Stimulated activated CD4-positive, alpha-beta T cell treated with anti-CD3 and anti-CD28 coated beads, Interleukin-2, amount 100 ng/mL, for 4 hours (primary cell): ENCODE measurements at regions not wholly inside any gene's neighbourhood (a gene's known extent, or its start where the extent isn't known, plus 50 kb on each side); places are given as distances from the start of the nearest gene placed in this dataset.

ENCODE experiments used
- DNase-seq: peaks from one replicate; pipeline ENCODE4 v3.0.0-alpha.2; 2020; ENCODE audit warnings: low read depth

DNA sequence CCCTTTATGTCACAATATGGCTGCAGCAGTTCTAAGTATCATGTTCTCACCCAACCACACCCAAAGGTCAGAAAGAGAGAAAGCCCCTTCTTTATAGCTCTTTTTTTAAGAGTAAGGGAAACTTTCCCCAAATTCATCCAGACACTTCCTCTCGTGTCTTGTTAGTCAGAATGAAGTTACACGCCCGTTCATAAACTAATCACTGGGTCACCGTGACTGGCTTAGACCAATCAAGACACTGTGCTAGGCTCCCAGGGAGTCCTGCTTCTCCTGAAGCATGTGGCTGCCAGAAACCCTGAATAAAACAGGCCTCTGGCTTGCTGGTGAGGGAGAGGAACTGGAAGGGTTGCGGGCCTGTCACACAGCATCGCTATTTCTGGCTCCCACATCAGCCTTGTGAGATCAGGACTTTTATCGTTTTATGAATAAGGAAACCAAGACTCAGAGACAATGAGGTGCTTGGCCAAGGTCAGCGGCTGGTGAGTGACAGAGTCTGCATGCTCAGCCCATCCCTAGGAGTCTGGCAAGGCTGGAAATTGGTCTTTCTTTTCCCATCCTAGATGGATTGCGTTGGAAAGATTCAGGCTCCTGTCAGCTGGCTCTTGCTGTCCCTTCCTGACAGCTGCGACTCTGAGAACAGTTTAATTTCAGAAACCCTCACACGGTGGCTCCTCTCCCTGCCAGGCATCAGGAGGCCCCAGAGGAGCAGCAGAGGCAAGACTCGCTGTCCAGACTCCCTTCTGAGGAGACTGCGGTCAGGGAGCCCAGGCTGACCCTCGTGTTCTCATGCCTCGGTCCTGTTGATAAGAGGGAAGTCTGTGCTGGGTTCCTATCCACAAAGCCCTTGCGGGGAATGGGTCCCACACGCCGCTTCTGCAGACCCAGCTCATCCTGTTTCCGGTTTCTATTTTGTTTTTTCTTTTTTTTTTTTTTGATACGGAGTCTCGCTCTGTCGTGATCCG is 104.5 kb upstream of the TAF1B start:
- no peak for DNase-seq

DNA sequence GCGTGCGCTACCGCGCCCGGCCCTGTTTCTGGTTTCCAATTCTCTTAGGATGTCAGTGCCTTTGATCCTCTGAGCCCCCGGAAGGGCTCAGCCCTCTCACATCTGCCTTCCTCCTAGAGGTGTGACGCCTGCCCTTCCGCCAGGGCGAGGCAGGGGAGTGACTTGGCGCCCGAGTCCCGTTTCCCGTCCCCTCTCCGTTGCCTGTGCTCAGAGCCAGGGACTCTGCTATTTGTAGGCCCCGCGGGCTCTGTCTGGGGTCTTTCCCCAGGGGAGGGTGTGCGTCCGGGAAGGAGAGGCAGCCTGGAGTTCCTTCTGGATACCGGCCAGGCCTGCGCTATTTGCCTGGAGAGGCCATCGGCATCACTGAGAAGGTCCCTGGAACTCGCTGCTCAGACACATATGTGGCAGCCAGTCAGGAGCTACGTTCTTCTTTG is 103.7 kb upstream of the TAF1B start:
- DNase-seq = peak; percentile 47

DNA sequence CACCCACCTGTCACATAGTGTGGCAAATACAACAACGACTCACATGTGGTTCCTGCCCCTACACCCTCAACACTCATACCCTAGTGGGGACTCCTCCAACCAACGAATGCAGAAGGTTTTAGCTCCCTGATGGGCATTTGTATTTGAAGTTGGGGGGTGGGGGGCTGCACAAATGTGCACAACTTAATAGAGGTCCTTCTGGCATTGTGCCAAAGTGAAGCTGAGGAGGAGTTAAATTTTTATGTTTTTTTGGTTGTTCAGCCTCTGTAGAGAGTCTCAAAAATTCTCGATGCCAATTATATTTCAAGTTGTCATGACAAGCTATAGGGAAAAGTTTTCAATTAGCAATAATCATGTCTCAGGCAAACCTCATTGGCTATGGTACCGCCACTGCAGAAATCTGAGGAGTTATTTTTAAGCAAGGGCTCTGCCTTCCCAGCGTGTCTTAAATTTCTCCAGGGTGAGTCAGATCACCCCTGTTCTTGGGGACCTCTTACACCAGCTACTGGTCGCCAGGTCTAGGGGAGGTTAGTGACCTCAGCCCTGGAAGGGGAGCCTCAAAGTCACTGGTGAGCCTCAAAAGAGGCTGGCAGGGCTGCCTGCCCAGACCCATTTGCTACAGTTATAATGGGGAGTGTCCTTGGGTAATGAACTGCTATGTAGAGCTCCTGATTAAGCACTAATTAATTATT is 102.7 kb upstream of the TAF1B start:
- DNase-seq = no peak

DNA sequence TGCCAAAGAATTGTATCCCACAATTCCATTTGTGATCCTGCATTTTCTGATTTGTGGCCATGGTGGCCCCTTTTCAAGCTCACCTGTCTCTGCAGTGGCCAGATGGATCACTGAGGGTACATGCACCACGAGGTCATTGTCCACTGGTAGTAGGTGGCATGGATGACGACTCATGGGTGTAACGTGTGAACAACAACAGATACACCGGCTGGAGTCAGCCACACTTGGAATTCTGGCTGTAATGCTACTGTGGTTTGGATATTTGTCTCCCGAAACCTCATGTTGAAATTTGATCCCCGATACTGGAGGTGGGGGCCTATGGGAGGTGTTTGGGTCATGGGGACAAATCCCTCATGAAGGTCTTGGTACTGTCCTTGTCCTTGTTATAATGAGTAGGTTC is 102.2 kb upstream of the TAF1B start:
- no peak for DNase-seq

DNA sequence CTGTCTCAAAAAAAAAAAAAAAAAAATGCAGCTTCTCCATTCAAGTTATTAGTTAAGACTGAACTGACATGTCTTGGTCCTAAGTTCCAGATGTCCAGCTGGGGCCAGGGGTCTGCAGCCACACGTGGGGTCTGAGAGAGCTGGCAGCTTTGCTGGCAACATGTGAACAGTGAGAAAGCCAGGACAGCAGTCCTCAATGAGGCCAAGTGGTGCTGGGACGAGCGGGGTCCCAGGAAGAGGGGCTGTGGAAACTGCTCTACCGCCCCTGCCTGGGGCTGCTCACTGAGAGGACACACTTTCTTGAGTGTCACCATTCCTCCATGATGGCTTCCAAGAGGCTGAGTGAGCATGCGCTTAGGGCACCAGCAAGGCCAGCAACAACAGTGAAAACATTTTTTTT is 100.7 kb upstream of the TAF1B start:
- DNase-seq = no peak

DNA sequence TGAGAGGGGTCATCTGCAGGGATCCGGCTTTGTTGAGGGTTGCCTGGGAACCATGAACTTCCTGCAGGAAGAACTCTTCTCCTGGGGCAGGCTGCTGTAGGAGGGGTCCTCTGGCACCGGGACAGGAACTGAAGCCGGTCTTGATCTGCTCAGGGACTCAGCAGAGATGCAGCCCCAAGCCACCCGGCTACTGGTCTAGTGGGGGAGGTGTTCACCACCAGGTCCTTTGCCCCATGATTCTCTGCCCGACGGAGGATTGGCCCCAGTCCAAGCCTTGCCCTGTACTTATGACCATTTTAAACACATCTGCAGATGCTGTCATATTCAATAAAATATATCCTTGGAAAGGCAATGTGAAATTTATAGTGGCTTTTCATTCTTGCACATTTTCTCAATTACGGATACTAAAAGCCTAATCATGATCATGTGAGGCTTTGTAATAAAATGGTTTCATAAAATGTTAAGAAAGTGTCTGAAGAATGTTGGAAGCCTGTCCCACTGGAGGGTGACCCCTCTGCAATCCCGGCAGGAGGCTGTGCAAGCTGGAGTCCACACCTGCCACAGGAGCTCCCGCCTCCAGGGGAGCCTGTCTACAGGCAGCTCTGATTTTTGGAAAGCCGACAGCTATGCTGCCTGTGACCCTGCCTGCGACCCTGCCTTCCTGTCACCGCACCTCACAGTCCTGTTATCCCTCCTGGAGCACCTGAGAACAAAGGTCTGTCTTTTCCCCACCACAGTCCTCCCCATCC is 98.8 kb upstream of the TAF1B start:
- no peak for DNase-seq

DNA sequence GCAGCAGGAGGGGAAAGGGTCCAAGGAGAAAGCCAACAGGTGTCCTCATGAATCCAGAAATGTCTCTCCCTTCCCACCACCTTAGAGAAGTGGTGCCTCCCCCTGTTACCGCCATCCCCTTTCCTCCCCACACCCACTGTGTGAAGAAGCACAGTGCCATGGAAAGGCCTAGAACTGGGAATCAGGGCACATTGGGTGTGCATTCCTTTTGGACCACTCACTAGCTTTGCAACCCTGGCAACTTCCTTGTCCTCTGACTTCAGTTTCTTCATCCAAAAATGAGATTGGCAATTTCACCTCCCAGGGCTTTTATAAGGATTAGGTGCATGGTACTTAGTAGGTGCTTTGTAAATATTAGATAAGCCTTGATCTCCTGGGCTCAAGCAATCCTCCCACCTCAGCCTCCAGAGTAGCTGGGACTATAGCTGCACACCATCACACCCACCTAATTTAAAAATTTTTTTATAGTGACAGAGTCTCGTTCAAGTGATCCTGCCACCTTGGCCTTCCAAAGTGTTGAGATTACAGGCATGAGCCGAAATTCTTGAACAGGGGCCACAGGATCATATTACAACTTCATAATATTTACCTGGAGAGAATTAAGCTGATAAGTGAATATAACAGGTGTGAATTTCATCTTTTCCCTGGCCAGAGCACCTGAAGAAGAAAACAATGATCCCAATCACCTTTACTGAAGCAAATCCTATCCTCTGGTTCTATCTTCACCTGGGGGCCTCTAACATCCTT is 97.9 kb upstream of the TAF1B start:
- DNase-seq = no peak

DNA sequence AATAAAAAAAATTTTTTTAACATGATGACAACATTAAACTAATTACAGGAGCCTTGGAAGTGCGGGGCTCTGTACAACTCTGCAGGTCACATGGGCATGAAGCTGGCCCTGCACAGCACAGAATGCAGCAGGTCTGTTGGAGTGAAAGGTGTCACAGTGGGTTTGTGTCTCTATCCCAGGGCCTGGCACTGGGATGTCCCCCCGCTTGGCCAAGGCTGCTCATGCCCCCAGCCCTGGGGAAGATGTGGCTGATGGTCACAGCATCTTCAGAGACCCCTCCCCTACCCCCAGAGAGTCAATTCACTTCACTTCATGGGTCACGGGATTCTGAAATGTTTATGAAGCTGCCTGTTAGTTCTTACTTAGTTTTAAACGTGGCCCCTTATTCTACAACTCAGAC is 95.9 kb upstream of the TAF1B start:
- DNase-seq = no peak

DNA sequence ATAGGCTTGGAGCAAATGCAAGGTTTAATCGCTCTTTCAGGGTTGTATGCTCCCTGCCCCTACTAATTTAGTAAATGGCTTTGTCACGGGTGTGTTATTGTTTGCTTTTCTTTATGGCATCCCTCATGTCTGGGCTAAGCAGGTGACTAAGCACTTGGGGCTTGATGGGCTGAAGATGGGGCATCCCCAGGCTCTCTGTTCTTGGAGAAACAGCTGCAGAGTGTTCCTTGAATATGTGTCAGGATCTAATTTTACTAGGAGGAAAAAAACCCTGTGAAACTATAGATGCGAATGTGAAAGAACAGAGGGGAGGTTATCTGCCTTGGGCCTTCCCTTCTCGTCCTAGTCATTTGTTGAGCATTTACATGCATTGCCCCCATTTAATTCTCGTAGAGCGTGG is 94.7 kb upstream of the TAF1B start:
- DNase-seq = no peak

DNA sequence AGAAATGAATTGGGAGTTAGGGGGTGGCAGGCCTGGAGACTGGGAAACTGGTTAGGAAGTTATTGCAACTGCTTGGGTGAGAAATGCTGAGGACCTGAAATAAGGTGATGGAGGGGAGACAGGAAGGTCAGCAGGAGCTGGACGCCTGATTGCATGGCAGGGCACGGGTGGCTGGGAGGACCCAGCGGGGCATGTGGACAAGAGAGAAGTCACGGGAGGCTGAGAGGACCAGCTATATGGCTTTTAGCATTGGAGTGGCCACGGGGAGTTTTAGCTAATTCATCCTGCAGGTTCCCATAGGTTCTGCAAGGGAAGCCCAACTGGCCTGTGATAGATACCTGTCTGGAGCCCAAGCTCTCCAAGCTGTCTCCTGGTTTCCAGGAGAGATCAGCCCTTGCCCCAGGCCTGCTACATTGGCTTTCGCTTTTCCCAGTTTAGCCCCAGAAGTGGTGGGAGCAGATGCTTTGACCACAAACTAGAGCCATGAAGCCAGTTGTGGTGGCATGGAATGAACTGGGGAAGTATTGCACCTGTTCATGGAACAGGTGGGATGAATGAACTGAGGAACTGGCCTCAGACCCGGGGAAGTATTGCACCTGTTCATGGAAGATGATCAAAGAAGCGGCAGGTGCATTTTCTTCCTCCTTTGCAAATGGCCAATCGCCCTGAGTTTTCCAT is 93.6 kb upstream of the TAF1B start:
- DNase-seq = no peak

DNA sequence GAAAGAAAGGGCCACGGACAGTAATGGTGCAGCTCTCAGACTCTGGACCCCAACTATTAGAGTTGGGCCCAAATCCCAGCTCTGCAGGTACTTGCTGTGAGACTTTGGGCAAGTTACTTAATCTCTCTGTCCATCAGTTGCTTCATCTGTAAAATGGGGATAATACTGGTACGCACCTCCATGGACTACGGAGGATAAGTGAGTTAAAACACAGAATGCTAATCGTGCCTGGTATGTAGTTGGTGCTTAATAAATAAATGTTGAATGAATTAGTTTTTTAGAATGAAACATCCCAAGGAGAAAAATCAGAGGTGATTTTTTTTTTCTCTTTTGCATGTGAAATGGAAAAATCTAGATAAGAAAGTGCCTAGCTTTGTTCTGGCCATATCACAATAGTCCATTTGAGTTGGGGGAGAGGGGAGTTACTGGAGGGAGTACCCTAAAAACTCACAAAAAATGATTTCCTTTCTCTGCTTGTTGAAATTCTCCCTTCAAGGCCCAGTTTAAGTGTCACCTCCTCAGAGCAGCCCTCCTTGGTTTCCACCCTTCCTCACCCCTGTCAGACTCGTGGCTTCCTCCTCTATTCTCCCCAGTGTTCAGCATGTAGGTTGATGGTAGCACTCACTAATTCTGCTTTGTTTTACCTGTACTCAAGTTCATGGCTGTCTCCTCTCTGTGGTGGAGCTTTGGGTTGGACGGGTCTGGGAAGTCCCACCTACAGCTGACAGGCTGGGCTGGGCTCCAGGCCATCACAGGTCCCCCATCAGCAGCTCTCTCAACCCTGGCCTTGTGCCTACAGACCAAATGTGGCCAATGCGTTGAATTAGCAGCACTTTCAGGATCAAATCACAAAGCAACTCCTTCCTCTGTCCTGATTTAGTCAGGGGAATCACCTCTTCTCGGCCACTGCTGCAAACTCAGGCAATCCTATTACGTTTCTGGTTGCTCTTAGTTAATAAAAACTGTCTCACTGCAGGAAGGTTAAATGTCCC is 92.8 kb upstream of the TAF1B start:
- DNase-seq = no peak

DNA sequence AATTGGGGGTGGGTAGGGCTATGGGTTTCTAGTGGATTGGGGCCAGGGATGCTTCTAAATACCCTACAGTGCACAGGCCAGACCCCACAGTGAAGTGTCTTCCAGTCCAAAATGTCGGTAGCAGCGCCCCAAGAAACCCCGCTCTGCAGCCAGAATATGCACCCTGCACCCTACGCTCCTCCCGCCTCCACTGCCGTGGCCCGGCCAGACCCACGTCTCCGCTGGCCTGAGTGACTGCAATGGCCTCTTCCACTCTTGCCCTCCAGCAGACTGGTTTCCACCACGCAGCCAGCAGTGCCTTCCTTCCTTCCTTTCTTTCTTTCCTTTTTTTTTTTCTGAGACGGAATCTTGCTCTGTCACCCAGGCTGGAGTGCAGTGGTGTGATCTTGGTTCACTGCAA is 91.4 kb upstream of the TAF1B start:
- DNase-seq = no peak

DNA sequence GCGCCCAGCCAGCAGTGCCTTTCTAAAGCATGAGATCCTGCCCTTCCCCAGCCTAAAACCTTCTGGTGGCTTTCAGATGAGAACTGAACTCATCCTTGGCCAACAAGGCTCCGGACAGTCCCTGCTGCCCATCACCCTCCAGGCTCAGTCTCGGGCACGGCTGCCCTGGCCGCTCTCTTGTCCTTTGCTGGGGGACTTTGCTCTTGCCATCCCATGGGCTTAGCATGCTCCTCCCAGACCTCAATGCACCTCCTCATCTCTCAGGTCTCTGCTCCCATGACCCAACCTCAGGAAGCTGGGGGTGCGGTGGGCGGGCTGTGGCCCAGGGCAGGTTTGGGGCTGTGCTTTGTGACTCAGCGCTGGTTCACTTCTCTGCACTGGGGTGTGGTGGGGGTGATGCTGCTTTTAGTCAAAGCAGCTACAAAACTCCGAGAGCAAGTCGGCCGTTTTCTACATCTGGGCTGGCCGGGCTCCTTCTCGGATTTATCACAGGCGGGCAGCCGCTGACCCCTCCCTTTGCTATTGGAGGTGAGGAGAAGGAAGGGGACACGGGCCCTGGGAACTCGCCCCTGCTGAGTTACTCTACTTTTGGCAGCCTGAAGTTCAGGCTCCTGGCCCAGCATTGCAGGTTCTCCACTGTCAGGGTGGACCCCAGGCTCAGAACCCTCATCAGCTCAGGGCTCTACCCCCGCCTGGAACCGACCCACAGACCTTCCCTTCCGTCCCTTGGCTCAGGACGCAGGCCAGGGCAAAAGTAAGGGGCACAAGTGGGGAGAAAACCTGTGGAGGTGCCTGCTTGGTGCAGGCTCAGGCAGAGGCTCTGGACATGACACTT is 90.6 kb upstream of the TAF1B start:
- DNase-seq = peak; percentile 87

DNA sequence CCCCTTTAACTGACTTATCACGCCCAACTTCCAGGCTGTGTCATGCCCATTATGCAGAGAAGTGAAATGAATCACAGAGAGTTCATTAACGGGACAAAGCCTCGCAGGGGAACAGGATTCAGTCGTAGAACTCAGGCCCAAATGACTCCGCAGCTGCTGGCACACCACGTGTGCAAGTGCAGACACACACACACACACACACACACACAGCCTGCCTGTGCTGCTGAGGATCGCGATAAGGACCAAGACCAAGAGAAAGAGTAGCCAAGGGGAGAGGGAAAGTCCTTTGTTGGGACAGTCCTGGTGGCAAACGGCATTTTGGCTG is 90.0 kb upstream of the TAF1B start:
- peak; percentile 39 for DNase-seq

DNA sequence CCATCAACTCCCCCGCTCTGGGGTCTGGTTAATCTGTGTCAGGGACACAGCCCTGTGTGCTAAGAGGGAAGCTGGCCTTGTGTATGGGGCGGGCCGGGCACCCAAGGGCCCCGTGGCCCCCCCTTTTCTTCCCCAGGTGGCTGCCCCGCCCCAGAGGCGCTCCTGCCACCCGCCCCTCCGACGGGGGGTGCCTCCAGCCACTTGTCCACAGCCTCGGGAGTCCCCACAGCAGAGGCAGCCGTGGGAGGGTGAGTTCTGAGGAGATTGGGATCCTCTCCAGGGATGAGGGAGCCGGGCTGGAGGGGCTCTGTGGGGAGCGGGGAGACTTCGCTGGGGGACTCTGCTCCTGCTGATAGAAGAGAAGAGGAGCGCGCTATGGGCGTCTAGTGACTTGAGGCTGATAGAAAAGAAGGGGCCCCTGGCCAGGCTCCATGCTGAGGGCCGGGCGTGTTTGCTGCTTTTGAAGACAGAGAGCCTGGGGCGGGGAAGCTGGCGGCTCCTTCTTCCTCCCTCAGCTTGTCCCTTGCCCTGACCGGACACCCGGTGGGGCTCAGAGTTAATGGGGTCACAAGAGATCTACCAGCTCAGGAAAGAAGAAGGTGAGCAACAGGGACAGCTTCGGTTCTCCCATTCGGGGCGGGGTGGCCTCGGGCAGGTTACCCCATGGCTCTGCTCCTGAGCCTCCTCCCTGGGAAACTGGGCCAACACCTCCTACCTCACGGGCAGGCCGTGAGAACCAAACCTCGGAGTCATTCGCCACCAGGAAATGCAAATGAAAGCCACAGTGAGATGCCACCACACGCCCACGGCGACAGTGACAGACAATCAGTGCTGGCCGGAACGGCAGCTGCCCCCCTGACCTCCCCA is 89.4 kb upstream of the TAF1B start:
- peak; percentile 36 for DNase-seq

DNA sequence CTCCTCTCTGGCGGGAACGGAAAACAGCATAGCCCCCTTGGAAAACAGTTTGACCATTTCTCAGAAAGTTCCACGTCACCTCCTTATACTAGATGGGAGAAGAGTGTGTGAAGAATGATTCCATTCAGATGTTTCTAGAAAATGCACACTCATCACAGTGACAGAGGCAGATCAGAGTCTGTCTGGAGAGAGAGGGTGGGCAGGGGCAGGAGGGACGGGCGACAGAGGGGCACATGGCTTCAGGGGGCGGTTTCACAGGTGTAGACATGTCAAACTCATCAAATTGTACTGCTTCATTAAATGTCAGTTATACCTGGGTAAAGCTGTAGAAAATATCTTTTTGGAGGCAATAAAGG is 88.8 kb upstream of the TAF1B start:
- DNase-seq = no peak

DNA sequence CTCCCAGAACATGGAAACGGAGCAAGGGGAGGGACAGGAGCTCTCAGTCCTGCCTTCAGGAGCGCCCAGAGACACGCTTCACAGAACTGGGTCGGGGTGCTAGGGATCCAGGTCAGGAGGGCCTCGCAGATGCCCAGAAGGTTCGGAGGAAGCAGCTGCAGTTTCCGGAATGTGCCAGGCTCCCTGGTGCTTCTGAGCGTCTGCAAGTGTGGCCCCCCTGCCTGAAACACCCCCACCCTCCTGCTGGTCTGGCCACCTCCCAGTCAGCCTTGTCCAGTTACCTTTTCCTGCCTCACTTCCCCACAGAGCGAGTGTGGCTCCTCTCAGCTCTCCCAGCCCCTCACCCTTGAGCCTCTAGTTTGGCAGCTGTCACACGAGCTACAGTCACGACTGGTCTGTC is 88.3 kb upstream of the TAF1B start:
- DNase-seq = no peak

DNA sequence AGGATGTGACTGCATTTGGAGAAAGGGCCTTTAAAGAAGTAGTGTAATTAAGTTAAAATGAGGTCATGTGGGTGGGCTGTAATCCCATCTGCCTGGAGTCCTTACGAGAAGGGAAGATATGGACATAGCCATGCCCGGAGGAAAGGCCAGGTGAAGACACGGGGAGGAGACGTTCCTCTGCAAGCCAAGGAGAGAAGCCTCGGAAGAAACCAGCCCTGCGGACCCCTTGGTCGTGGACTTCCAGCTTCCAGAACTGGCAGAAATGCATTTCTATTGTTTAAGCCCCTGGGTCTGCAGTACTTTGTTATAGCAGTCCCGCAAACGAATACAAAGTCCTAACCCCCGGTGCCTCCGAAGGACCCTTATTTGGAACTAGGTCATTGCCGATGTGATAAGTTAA is 87.6 kb upstream of the TAF1B start:
- no peak for DNase-seq
